Upper lobe of right lung (tissue), 1 donor: ENCODE measurements at regions not wholly inside any gene's neighbourhood (a gene's known extent, or its start where the extent isn't known, plus 50 kb on each side); places are given as distances from the start of the nearest gene placed in this dataset.
"Not testable (repeated sequence)": the region's sequence is repeated elsewhere in the genome, so short reads cannot be mapped to it uniquely, and the experiment has no call there.

Experiments used
- ATAC-seq: fragments of 200-7000 bp; cut with Tn5 transposase; one replicate; pipeline ENCODE4 v1.9.1; 2020; ENCODE audit warnings: mild to moderate bottlenecking, moderate library complexity
- DNase-seq: peaks from one replicate; pipeline ENCODE4 v3.0.0-alpha.2; 2020
- H3K27ac ChIP-seq: fragments of 200-600 bp; one replicate; pipeline ENCODE4 v1.8.0; 2022
- H3K27me3 ChIP-seq: fragments of 200-600 bp; one replicate; pipeline ENCODE4 v1.8.0; 2022; ENCODE audit warnings: mild to moderate bottlenecking
- H3K36me3 ChIP-seq: fragments of 200-600 bp; one replicate; pipeline ENCODE4 v1.8.0; 2022
- H3K4me1 ChIP-seq: fragments of 200-600 bp; one replicate; pipeline ENCODE4 v1.8.0; 2022
- H3K4me3 ChIP-seq: fragments of 200-600 bp; one replicate; pipeline ENCODE4 v1.8.0; 2022; ENCODE audit warnings: mild to moderate bottlenecking
- H3K9me3 ChIP-seq: fragments of 200-600 bp; one replicate; pipeline ENCODE4 v1.8.0; 2022
- CTCF ChIP-seq: fragments of 200-600 bp; IDR thresholded peaks from one replicate; pipeline ENCODE4 v1.8.0; 2022; ENCODE audit warnings: antibody characterized with exemption
- intact Hi-C: fragments of 100-400 bp; cut with DNase I; formaldehyde crosslinking; loops from one replicate; pipeline ENCODE4 v1.11.0; 2022
- donor health status: DM: no; HTN: yes; CAD: no; lungs with severe emphysema.

- intact Hi-C loops: no loop called here
- Histone ChIP-seq H3K9me3 (no peaks in the 10 kb centered on the region), H3K27me3 (no peaks in the 10 kb centered on the region), H3K4me3 (no peak overlapping the region), H3K36me3 (no peaks in the 10 kb centered on the region), H3K27ac (no peak overlapping the region), H3K4me1 (no peaks in the 10 kb centered on the region)
- ATAC-seq (no peak), DNase-seq (no peak)
- TF ChIP-seq CTCF: no peak
Measured at GRCh38 chr2:35963824-35964223, 391.8 kb upstream of the CRIM1 start.

- no peaks in the 10 kb centered on the region for H3K9me3 ChIP-seq
- no peak for DNase-seq
- no peak for TF ChIP-seq CTCF
Measured at GRCh38 chr2:35963357-35963756, 392.2 kb upstream of the CRIM1 start.

GRCh38 chr2:35962585-35963146 lies 392.9 kb upstream of the CRIM1 start:
- no peak overlapping the region for H3K4me3 ChIP-seq
- no peaks in the 10 kb centered on the region for H3K27me3 ChIP-seq
- H3K27ac ChIP-seq: no peak overlapping the region
- ATAC-seq: no peak
- no peak for TF ChIP-seq CTCF
- no peaks in the 10 kb centered on the region for H3K36me3 ChIP-seq
- H3K4me1 ChIP-seq: no peaks in the 10 kb centered on the region
- intact Hi-C loops: no loop called here
- DNase-seq: no peak
- no peaks in the 10 kb centered on the region for H3K9me3 ChIP-seq

More at GRCh38 chr2:35963357-35963756, 392.2 kb upstream of the CRIM1 start:
- intact Hi-C loops: no loop called here
- no peak overlapping the region for H3K4me3 ChIP-seq
- H3K4me1 ChIP-seq: no peaks in the 10 kb centered on the region
- no peaks in the 10 kb centered on the region for H3K27me3 ChIP-seq
- H3K36me3 ChIP-seq: no peaks in the 10 kb centered on the region
- no peak for ATAC-seq
- no peak overlapping the region for H3K27ac ChIP-seq

- intact Hi-C loops: no loop called here
- no peak overlapping the region for H3K4me3 ChIP-seq
- DNase-seq (no peak), ATAC-seq (no peak)
- H3K27me3 ChIP-seq: no peaks in the 10 kb centered on the region
- no peaks in the 10 kb centered on the region for H3K9me3 ChIP-seq
- H3K27ac ChIP-seq: no peak overlapping the region
- H3K4me1 ChIP-seq: no peaks in the 10 kb centered on the region
- H3K36me3 ChIP-seq: no peaks in the 10 kb centered on the region
- TF ChIP-seq CTCF: no peak
Measured at GRCh38 chr2:35960596-35960995, 395.0 kb upstream of the CRIM1 start.

- H3K9me3 ChIP-seq, H3K27me3 ChIP-seq, intact Hi-C loops, DNase-seq, ATAC-seq, H3K4me1 ChIP-seq, H3K27ac ChIP-seq, H3K36me3 ChIP-seq, H3K4me3 ChIP-seq: not testable (repeated sequence)
Measured at GRCh38 chr2:35957053-35957452, 398.5 kb upstream of the CRIM1 start.

GRCh38 chr2:35946478-35946877 lies 409.1 kb upstream of the CRIM1 start:
- no peak for ATAC-seq

More at GRCh38 chr2:35946478-35946877, 409.1 kb upstream of the CRIM1 start:
- Histone ChIP-seq H3K27ac (no peak overlapping the region), H3K36me3 (no peaks in the 10 kb centered on the region), H3K4me1 (no peaks in the 10 kb centered on the region), H3K9me3 (no peaks in the 10 kb centered on the region), H3K27me3 (no peaks in the 10 kb centered on the region), H3K4me3 (no peak overlapping the region)
- no peak for DNase-seq
- no peak for TF ChIP-seq CTCF
- intact Hi-C loops: no loop called here
